MM.1S (cell line): ENCODE measurements at regions not wholly inside any gene's neighbourhood (a gene's known extent, or its start where the extent isn't known, plus 50 kb on each side); places are given as distances from the start of the nearest gene placed in this dataset.

Source experiments
- DNase-seq: peaks from one replicate; pipeline ENCODE4 v3.0.0-alpha.2; 2015
- H2AFZ ChIP-seq: fragments of 300-600 bp; sonication (generic); 2 replicates; pipeline ENCODE4 v1.6.0; 2016; ENCODE audit warnings: antibody characterized with exemption, low read length
- H3F3A ChIP-seq: fragments of 300-600 bp; sonication (generic); 2 replicates; pipeline ENCODE4 v1.6.1; 2016; ENCODE audit warnings: mild to moderate bottlenecking, antibody characterized with exemption, low read length, moderate library complexity, mixed read lengths; ENCODE audit not compliant: insufficient read depth
- H3K27ac ChIP-seq: fragments of 300-600 bp; sonication (generic); 2 replicates; pipeline ENCODE4 v1.5.1; 2016; ENCODE audit warnings: mild to moderate bottlenecking, low read length
- H3K27me3 ChIP-seq: fragments of 300-600 bp; sonication (generic); replicated peaks from 2 replicates; pipeline ENCODE4 v1.6.0; 2016; ENCODE audit warnings: low read length; ENCODE audit not compliant: insufficient read depth
- H3K36me3 ChIP-seq: fragments of 300-600 bp; sonication (generic); replicated peaks from 2 replicates; pipeline ENCODE4 v1.6.1; 2016; ENCODE audit warnings: mild to moderate bottlenecking, low read length, mixed read lengths; ENCODE audit not compliant: insufficient read depth
- H3K4me1 ChIP-seq: fragments of 300-600 bp; sonication (generic); 2 replicates; pipeline ENCODE4 v1.6.1; 2016; ENCODE audit warnings: low read length, mixed read lengths
- H3K4me2 ChIP-seq: fragments of 300-600 bp; sonication (generic); 2 replicates; pipeline ENCODE4 v1.6.0; 2016; ENCODE audit warnings: low read depth, low read length
- H3K4me3 ChIP-seq: fragments of 300-600 bp; sonication (generic); 2 replicates; pipeline ENCODE4 v1.5.1; 2016; ENCODE audit warnings: low read length, mixed read lengths
- H3K79me2 ChIP-seq: fragments of 300-600 bp; sonication (generic); 2 replicates; pipeline ENCODE4 v1.6.1; 2016; ENCODE audit warnings: mixed run types, low read length, mixed read lengths
- H3K9ac ChIP-seq: fragments of 300-600 bp; sonication (generic); 2 replicates; pipeline ENCODE4 v1.6.1; 2016; ENCODE audit warnings: low read length, mixed read lengths
- H3K9me2 ChIP-seq: fragments of 300-600 bp; sonication (generic); replicated peaks from 2 replicates; pipeline ENCODE4 v1.6.1; 2016; ENCODE audit warnings: mild to moderate bottlenecking, low read length, mixed read lengths; ENCODE audit not compliant: insufficient read depth
- H3K9me3 ChIP-seq: fragments of 300-600 bp; sonication (generic); replicated peaks from 2 replicates; pipeline ENCODE4 v1.6.1; 2016; ENCODE audit warnings: mild to moderate bottlenecking, low read length, mixed read lengths; ENCODE audit not compliant: insufficient read depth
- H4K20me1 ChIP-seq: fragments of 300-600 bp; sonication (generic); 2 replicates; pipeline ENCODE4 v1.6.1; 2016; ENCODE audit warnings: mild to moderate bottlenecking, low read length, moderate library complexity, mixed read lengths; ENCODE audit not compliant: insufficient read depth
- CTCF ChIP-seq: fragments of 300-600 bp; sonication (generic); IDR thresholded peaks from 2 replicates; pipeline ENCODE4 v1.5.1; 2016; ENCODE audit warnings: antibody characterized with exemption, low read length, mixed read lengths
- EZH2 ChIP-seq: fragments of 300-600 bp; sonication (generic); optimal IDR thresholded peaks from 2 replicates; pipeline ENCODE3; 2017; ENCODE audit warnings: low read depth, mild to moderate bottlenecking, antibody characterized with exemption, low read length, mixed read lengths
- EZH2phosphoT487 ChIP-seq: fragments of 300-600 bp; sonication (generic); IDR thresholded peaks from 2 replicates; pipeline ENCODE4 v1.6.1; 2018; ENCODE audit warnings: antibody characterized with exemption, low read length

GRCh38 chr3:144762091-144762490, 790.5 kb downstream of the DIPK2A start:
- no peak overlapping the region for H3K27ac ChIP-seq
- peaks cover 6% of the 10 kb centered on the region for H3F3A ChIP-seq
- no peak overlapping the region for H3K4me3 ChIP-seq
- no peak overlapping the region for H3K9ac ChIP-seq
- H2AFZ ChIP-seq = no peak overlapping the region
- TF ChIP-seq EZH2 (no peak), CTCF (no peak), EZH2phosphoT487 (no peak)
- no peak for DNase-seq
- H3K79me2 ChIP-seq = no peaks in the 10 kb centered on the region
- no peak overlapping the region for H3K4me2 ChIP-seq
- H3K4me1 ChIP-seq = peaks cover 15% of the 10 kb centered on the region
- no peaks in the 10 kb centered on the region for H3K9me3 ChIP-seq
- H3K9me2 ChIP-seq = no peaks in the 10 kb centered on the region
- no peaks in the 10 kb centered on the region for H3K27me3 ChIP-seq
- no peaks in the 10 kb centered on the region for H4K20me1 ChIP-seq
- H3K36me3 ChIP-seq = no peaks in the 10 kb centered on the region

GRCh38 chr3:144763878-144764454, 792.3 kb downstream of the DIPK2A start:
- no peaks in the 10 kb centered on the region for H3K9me2 ChIP-seq
- peak overlapping the region; percentile 74 for H3K4me2 ChIP-seq
- peak overlapping the region; percentile 13; the same call in 1 of the 2 replicates for H3K27ac ChIP-seq
- no peaks in the 10 kb centered on the region for H3K9me3 ChIP-seq
- peak overlapping the region; percentile 44 for H3K4me3 ChIP-seq
- no peaks in the 10 kb centered on the region for H3K27me3 ChIP-seq
- no peak overlapping the region; the same call in 1 of the 2 replicates for H3K9ac ChIP-seq
- peaks cover 15% of the 10 kb centered on the region for H3K4me1 ChIP-seq
- TF ChIP-seq EZH2phosphoT487 (no peak), EZH2 (no peak), CTCF (no peak)
- H4K20me1 ChIP-seq = no peaks in the 10 kb centered on the region
- H2AFZ ChIP-seq = peak overlapping the region; percentile 75
- H3K36me3 ChIP-seq = no peaks in the 10 kb centered on the region
- H3F3A ChIP-seq = peaks cover 6% of the 10 kb centered on the region
- DNase-seq = peak; percentile 75
- H3K79me2 ChIP-seq = no peaks in the 10 kb centered on the region

GRCh38 chr3:144770281-144770680, 798.7 kb downstream of the DIPK2A start:
- no peak overlapping the region for H3K27ac ChIP-seq
- DNase-seq = no peak
- H3K9ac ChIP-seq = no peak overlapping the region
- no peak overlapping the region for H3K4me3 ChIP-seq
- TF ChIP-seq CTCF = no peak
- no peak for TF ChIP-seq EZH2
- no peak for TF ChIP-seq EZH2phosphoT487
- peaks cover 6% of the 10 kb centered on the region; the same call in 1 of the 2 replicates for H3K4me1 ChIP-seq
- no peak overlapping the region for H3K4me2 ChIP-seq
- no peaks in the 10 kb centered on the region for H3K9me2 ChIP-seq
- H3K27me3 ChIP-seq = no peaks in the 10 kb centered on the region
- no peaks in the 10 kb centered on the region for H3K36me3 ChIP-seq
- no peaks in the 10 kb centered on the region for H3K79me2 ChIP-seq
- H2AFZ ChIP-seq = no peak overlapping the region
- H3K9me3 ChIP-seq = no peaks in the 10 kb centered on the region
- no peaks in the 10 kb centered on the region for H3F3A ChIP-seq
- no peaks in the 10 kb centered on the region for H4K20me1 ChIP-seq
